ENCODE measurements at regions not wholly inside any gene's neighbourhood (a gene's known extent, or its start where the extent isn't known, plus 50 kb on each side); places are given as distances from the start of the nearest gene placed in this dataset.

GRCh38 chr3:163266731-163267130, 1770.1 kb downstream of the OTOL1 start:
- H3K4me3 ChIP-seq (replicated peaks; ENCODE audit: low read depth, low read length): no peak overlapping the region
- DNase-seq (ENCODE audit: extremely low read depth, low read depth): no peak
- TF ChIP-seq CTCF (IDR thresholded peaks at IDR 0.05; ENCODE audit: low read depth, low read length, missing control alignments): no peak

GRCh38 chr3:163261618-163262017, 1765.0 kb downstream of the OTOL1 start:
- no peak for TF ChIP-seq CTCF (IDR thresholded peaks at IDR 0.05; ENCODE audit: low read depth, low read length, missing control alignments)
- no peak for DNase-seq (ENCODE audit: extremely low read depth, low read depth)
- H3K4me3 ChIP-seq (replicated peaks; ENCODE audit: low read depth, low read length): no peak overlapping the region

- H3K4me3 ChIP-seq (replicated peaks; ENCODE audit: low read depth, low read length): no peak overlapping the region
- no peak for DNase-seq (ENCODE audit: extremely low read depth, low read depth)
- no peak for TF ChIP-seq CTCF (IDR thresholded peaks at IDR 0.05; ENCODE audit: low read depth, low read length, missing control alignments)
These were observed 1764.4 kb downstream of the OTOL1 start for GRCh38 chr3:163261056-163261455.

GRCh38 chr3:163218336-163218735, 1721.7 kb downstream of the OTOL1 start:
- no peak overlapping the region for H3K4me3 ChIP-seq (replicated peaks; ENCODE audit: low read depth, low read length)
- DNase-seq (ENCODE audit: extremely low read depth, low read depth): no peak
- no peak for TF ChIP-seq CTCF (IDR thresholded peaks at IDR 0.05; ENCODE audit: low read depth, low read length, missing control alignments)

- no peak for DNase-seq (ENCODE audit: extremely low read depth, low read depth)
- no peak overlapping the region for H3K4me3 ChIP-seq (replicated peaks; ENCODE audit: low read depth, low read length)
- no peak for TF ChIP-seq CTCF (IDR thresholded peaks at IDR 0.05; ENCODE audit: low read depth, low read length, missing control alignments)
These were observed 1717.2 kb downstream of the OTOL1 start for GRCh38 chr3:163213838-163214237.

- H3K4me3 ChIP-seq (replicated peaks; ENCODE audit: low read depth, low read length): no peak overlapping the region
- no peak for DNase-seq (ENCODE audit: extremely low read depth, low read depth)
- no peak for TF ChIP-seq CTCF (IDR thresholded peaks at IDR 0.05; ENCODE audit: low read depth, low read length, missing control alignments)
These were observed 1700.3 kb downstream of the OTOL1 start for GRCh38 chr3:163196815-163197374.

GRCh38 chr3:163196245-163196644, 1699.6 kb downstream of the OTOL1 start:
- no peak overlapping the region for H3K4me3 ChIP-seq (replicated peaks; ENCODE audit: low read depth, low read length)
- no peak for DNase-seq (ENCODE audit: extremely low read depth, low read depth)
- no peak for TF ChIP-seq CTCF (IDR thresholded peaks at IDR 0.05; ENCODE audit: low read depth, low read length, missing control alignments)

Measured in HFF-Myc (cell line).